ENCODE measurements at regions not wholly inside any gene's neighbourhood (a gene's known extent, or its start where the extent isn't known, plus 50 kb on each side); places are given as distances from the start of the nearest gene placed in this dataset.
"Not testable (repeated sequence)": the region's sequence is repeated elsewhere in the genome, so short reads cannot be mapped to it uniquely, and the experiment has no call there.

DNA sequence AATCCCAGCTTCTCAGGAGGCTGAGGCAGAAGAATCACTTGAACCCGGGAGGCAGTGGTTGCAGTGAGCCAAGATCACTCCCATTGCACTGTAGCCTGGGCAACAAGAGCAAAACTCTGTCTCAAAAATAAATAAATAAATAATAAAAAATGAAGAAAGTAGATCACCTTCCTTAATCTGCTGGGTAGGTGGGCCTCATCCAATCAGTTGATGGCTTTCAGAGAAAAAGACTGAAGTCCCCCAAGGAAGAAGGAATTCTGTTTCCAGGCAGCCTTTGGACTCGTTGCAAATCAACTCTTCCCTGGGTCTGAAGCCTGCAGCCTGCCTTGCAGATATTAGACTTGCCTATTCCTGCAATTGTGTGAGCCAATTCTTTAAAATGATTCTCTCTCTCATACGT is 136.5 kb downstream of the TFCP2L1 start:
- Histone ChIP-seq H3K36me3 (replicated peaks; ENCODE audit: control insufficient read depth, insufficient read depth, low read length) (no peaks in the 10 kb centered on the region), H3K4me3 (ENCODE audit: insufficient read depth, low read depth, low read length) (no peak overlapping the region), H3K27me3 (ENCODE audit: control insufficient read depth, insufficient read depth, low read length) (no peaks in the 10 kb centered on the region)
- DNase-seq = no peak

DNA sequence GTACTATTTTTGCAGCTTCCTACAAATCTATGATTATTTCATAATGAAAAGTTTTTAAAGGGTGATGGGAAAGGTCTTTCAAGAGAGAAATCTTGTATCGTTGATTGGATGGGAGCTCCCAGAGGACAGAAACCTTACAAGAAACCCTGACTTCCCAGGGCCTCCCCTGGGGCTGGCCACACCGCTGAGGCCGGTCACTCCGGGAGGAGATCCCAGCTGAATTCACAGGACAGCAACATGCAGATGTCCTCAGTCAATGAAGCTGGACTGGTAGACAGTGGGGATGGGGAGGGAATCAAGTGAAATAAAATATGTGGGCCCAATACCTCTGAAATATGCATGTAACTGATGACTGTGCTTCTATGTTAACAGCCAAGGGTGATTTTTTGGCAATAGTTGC is 135.6 kb downstream of the TFCP2L1 start:
- Histone ChIP-seq H3K36me3 (replicated peaks; ENCODE audit: control insufficient read depth, insufficient read depth, low read length) (no peaks in the 10 kb centered on the region), H3K4me3 (ENCODE audit: insufficient read depth, low read depth, low read length) (no peak overlapping the region), H3K27me3 (ENCODE audit: control insufficient read depth, insufficient read depth, low read length) (no peaks in the 10 kb centered on the region)
- no peak for DNase-seq

DNA sequence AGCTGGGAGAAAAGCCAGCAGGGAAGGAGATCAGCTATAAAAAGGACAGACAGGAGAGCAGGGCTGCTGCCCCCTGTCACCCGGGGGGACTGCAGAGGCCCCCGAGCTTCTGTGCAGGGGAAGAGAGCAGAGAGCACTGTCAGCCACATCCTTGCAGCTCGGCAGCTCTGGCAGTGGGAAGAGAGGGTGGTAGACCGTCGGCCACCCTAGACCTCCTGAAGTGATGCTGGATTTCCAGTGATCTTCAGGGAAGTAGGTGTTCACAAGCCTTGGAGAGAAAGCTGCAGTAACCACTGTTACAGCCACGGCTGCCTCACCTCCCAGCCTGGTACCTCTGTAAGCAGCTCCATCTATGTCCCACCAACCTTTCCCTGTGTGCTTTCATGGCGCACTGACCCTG is 134.9 kb downstream of the TFCP2L1 start:
- H3K36me3 ChIP-seq (replicated peaks; ENCODE audit: control insufficient read depth, insufficient read depth, low read length) = no peaks in the 10 kb centered on the region
- DNase-seq = no peak
- H3K27me3 ChIP-seq (ENCODE audit: control insufficient read depth, insufficient read depth, low read length) = no peaks in the 10 kb centered on the region
- no peak overlapping the region for H3K4me3 ChIP-seq (ENCODE audit: insufficient read depth, low read depth, low read length)

DNA sequence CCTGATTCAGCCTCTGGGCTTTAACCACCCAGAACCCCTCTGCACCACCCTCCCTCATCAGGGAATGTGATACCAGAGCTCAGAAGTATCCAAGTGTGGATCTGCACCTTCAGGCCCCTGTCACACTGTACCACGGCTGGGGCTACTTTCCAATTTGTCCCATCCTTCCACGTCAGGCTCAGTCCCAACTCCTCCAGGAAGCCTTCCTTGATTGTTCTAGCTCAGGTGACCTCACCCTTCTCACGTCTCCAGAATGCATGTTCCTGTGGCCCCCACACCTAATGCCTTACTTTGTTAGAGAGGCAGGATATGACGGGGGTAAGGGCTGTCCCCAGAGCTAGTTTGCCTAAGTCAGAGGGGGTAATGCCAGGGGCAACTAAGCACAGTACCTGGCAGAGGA is 134.3 kb downstream of the TFCP2L1 start:
- no peak overlapping the region for H3K4me3 ChIP-seq (ENCODE audit: insufficient read depth, low read depth, low read length)
- H3K27me3 ChIP-seq (ENCODE audit: control insufficient read depth, insufficient read depth, low read length) = no peaks in the 10 kb centered on the region
- no peak for DNase-seq
- no peaks in the 10 kb centered on the region for H3K36me3 ChIP-seq (replicated peaks; ENCODE audit: control insufficient read depth, insufficient read depth, low read length)

DNA sequence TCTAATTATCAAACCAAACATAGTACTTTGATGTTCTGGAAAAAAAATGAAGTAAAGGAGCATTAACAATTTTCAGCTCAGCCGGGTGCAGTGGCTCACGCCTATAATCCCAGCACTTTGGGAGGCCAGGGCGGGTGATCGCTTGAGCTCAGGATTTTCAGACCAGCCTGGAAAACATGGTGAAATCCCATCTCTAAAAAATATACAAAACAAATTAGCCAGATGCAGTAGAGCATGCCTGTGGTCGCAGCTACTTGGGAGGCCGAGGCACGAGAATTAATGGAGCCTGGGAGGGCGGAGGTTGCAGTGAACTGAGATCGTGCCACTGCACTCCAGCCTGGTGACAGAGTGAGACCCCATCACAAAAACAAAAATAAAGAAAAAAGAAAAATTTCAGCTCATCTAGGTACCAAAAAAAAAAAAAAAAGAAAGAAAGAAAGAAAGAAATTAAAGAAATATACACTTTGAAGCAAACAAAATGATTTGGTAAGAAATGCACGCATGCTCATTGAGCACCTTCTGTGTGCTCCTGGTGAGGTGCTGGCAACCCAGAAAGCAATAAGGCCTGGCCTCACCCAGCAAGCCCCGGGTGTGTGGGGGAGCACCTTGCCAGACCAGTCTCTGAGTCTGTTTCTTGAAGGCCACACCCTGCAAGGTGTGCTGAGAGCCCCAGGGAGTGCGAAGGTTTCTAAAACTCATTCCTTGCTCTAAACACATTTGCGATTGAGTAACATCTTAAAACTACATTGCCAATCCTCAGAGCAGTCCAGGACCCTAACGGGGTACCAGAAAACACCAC is 133.5 kb downstream of the TFCP2L1 start:
- H3K27me3 ChIP-seq (ENCODE audit: control insufficient read depth, insufficient read depth, low read length) = no peaks in the 10 kb centered on the region
- no peak for DNase-seq
- H3K36me3 ChIP-seq (replicated peaks; ENCODE audit: control insufficient read depth, insufficient read depth, low read length) = no peaks in the 10 kb centered on the region
- no peak overlapping the region for H3K4me3 ChIP-seq (ENCODE audit: insufficient read depth, low read depth, low read length)

DNA sequence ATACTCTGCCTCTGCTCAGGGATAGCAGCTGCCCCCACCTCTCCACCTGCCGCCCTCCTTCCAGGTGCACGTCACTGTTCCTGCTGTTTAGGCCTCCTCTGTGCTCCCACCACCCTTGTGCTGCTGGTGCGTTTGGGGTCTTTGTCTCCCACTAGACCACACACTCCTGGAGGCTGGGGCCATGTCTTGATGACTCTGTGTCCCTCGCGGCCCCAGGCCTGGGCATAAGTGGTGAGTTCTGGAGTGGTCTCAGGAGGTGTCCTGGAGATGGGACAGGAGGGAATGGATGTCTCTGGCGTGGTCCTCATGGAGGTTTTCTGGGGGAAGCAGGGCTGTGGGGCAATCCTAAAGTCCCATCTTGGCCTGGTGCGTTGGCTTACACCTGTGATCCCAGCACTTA is 132.1 kb downstream of the TFCP2L1 start:
- Histone ChIP-seq H3K27me3 (ENCODE audit: control insufficient read depth, insufficient read depth, low read length) (no peaks in the 10 kb centered on the region), H3K4me3 (ENCODE audit: insufficient read depth, low read depth, low read length) (no peak overlapping the region), H3K36me3 (replicated peaks; ENCODE audit: control insufficient read depth, insufficient read depth, low read length) (no peaks in the 10 kb centered on the region)
- no peak for DNase-seq

DNA sequence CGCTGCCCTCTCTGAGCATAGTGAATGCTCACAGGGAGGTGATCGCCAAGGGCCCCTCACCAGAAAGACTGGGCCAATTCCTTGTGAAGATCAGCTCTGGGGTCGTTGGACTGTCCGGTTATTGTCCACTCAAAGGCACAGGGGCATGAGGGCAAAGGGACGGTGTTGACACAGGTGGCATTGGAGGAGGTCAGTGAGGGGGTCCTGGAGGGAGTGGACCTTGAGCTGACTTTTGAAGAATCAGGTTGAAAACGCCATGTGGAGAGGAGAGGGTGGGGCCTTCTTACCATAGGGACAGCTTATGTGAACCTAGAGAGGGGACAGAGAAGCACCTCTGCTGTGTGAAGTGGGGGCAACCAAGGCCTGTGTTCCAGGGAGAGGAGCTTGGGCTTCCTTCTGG is 131.5 kb downstream of the TFCP2L1 start:
- Histone ChIP-seq H3K27me3 (ENCODE audit: control insufficient read depth, insufficient read depth, low read length) (no peaks in the 10 kb centered on the region), H3K36me3 (replicated peaks; ENCODE audit: control insufficient read depth, insufficient read depth, low read length) (no peaks in the 10 kb centered on the region), H3K4me3 (ENCODE audit: insufficient read depth, low read depth, low read length) (no peak overlapping the region)
- DNase-seq = no peak

DNA sequence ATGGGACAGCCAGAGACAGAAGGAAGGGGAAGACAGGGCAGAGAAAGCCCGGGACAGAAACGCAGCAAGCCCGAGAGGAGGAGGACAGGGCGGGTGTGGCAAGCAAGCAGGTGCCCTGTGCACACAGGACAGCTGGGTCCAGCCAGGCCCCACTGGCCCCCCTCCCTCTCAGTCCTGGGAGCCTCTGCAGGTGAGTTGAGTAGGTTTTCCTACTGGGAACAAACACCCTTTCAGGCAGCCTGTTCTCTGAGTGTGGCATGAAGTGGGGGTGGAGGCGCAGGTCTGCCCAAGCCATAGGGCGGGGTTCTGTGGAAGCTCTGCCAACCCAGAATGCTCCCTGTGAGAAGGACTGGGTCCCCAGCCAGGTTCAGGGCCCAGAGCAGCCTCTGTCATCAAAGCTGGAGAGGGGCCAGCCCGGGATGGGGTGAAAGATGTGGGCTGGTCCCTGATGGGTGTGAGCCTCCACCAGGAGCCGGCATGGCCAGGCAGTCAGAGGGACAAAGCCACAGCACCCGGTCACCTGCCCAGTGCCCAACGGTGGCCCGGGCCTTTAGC is 129.4 kb downstream of the TFCP2L1 start:
- Histone ChIP-seq H3K4me3 (ENCODE audit: insufficient read depth, low read depth, low read length) (no peak overlapping the region), H3K36me3 (replicated peaks; ENCODE audit: control insufficient read depth, insufficient read depth, low read length) (no peaks in the 10 kb centered on the region), H3K27me3 (ENCODE audit: control insufficient read depth, insufficient read depth, low read length) (no peaks in the 10 kb centered on the region)
- no peak for DNase-seq

DNA sequence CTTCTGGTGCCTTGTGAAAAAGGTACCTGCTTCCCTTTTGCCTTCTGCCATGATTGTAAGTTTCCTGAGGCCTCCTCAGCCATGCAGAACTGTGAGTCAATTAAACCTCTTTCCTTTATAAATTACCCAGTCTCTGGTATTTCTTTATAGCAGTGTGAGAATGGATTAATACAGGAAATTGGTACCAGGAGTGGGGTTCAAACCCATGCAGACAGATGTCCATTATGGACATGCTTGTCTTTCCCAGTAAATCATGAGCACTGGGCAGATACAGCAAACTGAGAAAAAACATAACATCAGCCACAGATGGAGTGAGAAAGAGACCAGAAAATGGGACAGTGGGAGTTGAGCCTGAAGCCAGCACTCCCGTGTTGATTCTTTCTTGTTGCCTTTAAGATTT is 127.5 kb downstream of the TFCP2L1 start:
- not testable (repeated sequence) for DNase-seq; H3K27me3 ChIP-seq (ENCODE audit: control insufficient read depth, insufficient read depth, low read length); H3K36me3 ChIP-seq (replicated peaks; ENCODE audit: control insufficient read depth, insufficient read depth, low read length); H3K4me3 ChIP-seq (ENCODE audit: insufficient read depth, low read depth, low read length)

DNA sequence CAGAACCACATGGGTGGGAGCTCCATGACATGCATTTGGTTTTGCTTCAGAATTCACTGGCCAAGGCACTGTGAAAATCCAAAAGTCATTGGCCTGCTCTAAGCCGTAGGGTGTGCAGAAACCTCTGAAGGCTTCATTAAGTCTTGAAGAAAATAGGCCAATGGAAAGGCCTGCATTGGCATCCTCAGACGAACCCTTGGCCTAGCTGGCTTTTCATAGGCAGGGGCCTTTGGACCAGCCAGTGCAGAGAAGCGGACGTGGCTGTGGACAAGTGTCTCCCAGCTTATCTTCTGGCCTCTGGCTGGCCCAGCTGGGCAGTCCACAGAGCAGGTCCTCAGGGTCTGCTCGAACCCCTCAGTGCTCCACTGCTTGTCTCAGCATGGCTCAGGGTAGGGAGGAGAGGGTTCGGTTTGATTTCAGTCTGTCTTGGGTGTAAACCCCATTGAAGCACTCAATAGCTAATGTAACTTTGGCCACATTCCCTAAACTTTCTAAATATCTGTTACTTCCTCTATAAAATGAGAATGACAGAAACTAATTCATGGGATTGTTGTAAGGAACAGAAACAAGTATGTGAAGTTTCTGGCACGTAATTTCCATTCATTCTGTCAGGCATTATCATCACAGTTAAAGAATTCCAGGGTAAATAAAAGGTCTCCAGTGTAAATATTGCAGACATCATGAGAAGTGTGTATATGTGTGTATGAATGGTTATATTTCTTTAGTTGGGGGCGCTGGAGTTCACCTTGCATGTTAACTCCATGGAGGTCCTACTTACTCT is 125.5 kb downstream of the TFCP2L1 start:
- no peak for DNase-seq
- Histone ChIP-seq H3K27me3 (ENCODE audit: control insufficient read depth, insufficient read depth, low read length) (no peaks in the 10 kb centered on the region), H3K4me3 (ENCODE audit: insufficient read depth, low read depth, low read length) (no peak overlapping the region), H3K36me3 (replicated peaks; ENCODE audit: control insufficient read depth, insufficient read depth, low read length) (no peaks in the 10 kb centered on the region)

DNA sequence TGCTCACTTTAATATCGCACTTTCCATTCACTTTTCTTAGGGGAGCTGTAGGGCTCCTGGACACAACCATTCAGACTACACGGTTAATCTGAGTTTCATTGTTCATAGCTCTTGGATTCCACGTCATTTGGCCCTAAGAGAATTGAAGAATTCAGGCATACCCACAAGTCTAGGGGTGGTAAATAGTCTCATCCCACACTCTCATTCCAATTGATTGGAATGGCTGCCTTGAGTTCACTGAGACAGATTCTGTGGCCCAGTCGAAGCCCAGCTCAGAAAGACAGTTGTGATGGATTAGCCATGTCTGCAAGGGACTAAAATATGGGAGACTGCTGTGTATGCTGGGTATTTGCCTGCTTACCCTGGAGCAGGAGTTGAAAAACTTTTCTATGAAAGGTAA is 124.6 kb downstream of the TFCP2L1 start:
- no peak for DNase-seq
- H3K27me3 ChIP-seq (ENCODE audit: control insufficient read depth, insufficient read depth, low read length) = no peaks in the 10 kb centered on the region
- no peaks in the 10 kb centered on the region for H3K36me3 ChIP-seq (replicated peaks; ENCODE audit: control insufficient read depth, insufficient read depth, low read length)
- H3K4me3 ChIP-seq (ENCODE audit: insufficient read depth, low read depth, low read length) = no peak overlapping the region

DNA sequence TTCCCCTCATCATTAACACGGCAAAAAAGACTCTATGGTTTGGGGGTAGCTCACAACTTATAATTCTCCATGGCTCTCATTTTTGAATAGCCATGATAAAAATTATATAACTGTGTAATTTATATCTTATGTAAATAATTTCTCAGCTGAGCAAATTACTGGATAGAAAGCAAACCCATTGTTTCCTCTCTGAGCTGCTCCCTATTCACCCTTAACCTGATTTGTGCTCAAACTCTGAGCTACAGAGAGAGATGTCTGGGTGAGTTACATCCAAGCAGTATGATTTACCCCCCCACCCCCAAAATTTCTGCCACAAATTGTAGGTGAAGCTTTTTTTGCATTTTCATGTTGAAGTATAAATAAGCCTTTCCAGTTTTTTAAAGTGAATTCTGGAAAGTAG is 123.7 kb downstream of the TFCP2L1 start:
- no peaks in the 10 kb centered on the region for H3K27me3 ChIP-seq (ENCODE audit: control insufficient read depth, insufficient read depth, low read length)
- H3K36me3 ChIP-seq (replicated peaks; ENCODE audit: control insufficient read depth, insufficient read depth, low read length) = no peaks in the 10 kb centered on the region
- DNase-seq = no peak
- no peak overlapping the region for H3K4me3 ChIP-seq (ENCODE audit: insufficient read depth, low read depth, low read length)

DNA sequence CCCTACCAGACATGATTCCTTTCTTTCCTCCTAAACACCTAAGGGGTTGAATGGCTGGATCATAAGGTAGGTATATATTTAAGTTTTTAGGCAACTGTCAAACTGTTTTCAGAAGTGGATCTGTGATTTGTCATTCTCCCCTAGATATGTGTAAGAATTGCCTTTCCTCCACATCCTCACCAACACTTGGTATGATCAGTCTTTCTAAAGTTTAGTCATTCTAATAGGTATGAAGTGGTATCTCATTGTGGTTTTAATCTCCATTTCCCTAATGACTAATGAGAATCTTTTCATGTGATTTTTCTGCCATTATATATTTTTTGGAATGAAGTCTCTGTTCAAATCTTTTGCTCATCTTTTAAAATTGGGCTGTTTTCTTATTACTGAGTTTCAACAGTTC is 122.1 kb downstream of the TFCP2L1 start:
- Histone ChIP-seq H3K4me3 (ENCODE audit: insufficient read depth, low read depth, low read length) (no peak overlapping the region), H3K27me3 (ENCODE audit: control insufficient read depth, insufficient read depth, low read length) (no peaks in the 10 kb centered on the region), H3K36me3 (replicated peaks; ENCODE audit: control insufficient read depth, insufficient read depth, low read length) (no peaks in the 10 kb centered on the region)
- DNase-seq = no peak

DNA sequence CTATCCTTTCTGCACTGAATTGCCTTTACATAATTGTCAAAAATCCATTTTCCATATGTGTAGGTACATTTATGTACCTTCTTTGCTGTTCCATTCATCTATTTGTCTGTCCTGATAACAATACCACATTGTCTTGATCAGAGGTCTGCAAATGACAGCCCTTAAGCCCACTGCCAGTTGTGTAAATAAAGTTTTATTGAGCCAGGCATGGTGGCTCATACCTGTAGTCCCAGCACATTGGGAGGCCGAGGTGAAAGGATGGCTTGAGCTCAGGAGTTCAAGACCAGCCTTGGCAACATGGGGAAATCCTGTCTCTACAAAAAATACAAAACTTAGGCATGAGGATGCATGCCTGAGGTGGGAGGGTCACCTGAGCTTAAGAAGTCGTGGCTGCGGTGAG is 121.0 kb downstream of the TFCP2L1 start:
- DNase-seq = no peak
- H3K27me3 ChIP-seq (ENCODE audit: control insufficient read depth, insufficient read depth, low read length) = no peaks in the 10 kb centered on the region
- no peaks in the 10 kb centered on the region for H3K36me3 ChIP-seq (replicated peaks; ENCODE audit: control insufficient read depth, insufficient read depth, low read length)
- no peak overlapping the region for H3K4me3 ChIP-seq (ENCODE audit: insufficient read depth, low read depth, low read length)

DNA sequence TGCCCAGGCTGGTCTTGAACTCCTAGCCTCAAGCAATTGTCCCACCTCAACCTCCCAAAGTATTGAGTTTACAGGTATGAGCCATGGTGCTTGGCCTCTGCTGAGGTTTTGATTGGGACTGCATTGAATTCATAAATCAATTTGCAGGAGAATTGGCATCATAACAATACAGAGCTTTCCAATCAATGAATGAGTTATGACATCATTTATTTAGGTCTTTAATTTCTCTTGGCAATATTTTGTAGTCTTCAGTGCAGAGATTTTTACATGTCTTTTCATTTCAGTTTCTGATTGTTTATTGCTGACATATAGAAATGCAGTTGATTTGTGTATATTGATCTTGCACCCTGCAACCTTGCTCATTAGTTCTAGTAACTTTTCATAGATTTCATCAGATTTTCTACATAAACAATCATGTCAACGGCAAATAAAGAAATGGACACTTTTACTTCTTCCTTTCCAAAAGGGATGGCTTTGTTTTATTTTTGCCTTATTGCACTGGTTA is 119.9 kb downstream of the TFCP2L1 start:
- no peak for DNase-seq
- no peaks in the 10 kb centered on the region for H3K36me3 ChIP-seq (replicated peaks; ENCODE audit: control insufficient read depth, insufficient read depth, low read length)
- no peak overlapping the region for H3K4me3 ChIP-seq (ENCODE audit: insufficient read depth, low read depth, low read length)
- H3K27me3 ChIP-seq (ENCODE audit: control insufficient read depth, insufficient read depth, low read length) = no peaks in the 10 kb centered on the region
